DOHH2 (cell line): ENCODE measurements at regions not wholly inside any gene's neighbourhood (a gene's known extent, or its start where the extent isn't known, plus 50 kb on each side); places are given as distances from the start of the nearest gene placed in this dataset.

Source experiments
- EZH2phosphoT487 ChIP-seq: fragments of 200-600 bp; sonication (generic); IDR thresholded peaks from 2 replicates; pipeline ENCODE4 v1.6.1; 2017; ENCODE audit warnings: borderline replicate concordance, mild to moderate bottlenecking, antibody characterized with exemption, low read length, moderate library complexity, mixed read lengths
- TF ChIP-seq, protein P1 (sequence below): fragments of 200-600 bp; sonication (generic); IDR thresholded peaks from one replicate; pipeline ENCODE4 v1.5.1; 2014; ENCODE audit warnings: antibody characterized with exemption, mild to moderate bottlenecking, low read depth, low read length; ENCODE audit not compliant: poor library complexity, severe bottlenecking

DNA sequence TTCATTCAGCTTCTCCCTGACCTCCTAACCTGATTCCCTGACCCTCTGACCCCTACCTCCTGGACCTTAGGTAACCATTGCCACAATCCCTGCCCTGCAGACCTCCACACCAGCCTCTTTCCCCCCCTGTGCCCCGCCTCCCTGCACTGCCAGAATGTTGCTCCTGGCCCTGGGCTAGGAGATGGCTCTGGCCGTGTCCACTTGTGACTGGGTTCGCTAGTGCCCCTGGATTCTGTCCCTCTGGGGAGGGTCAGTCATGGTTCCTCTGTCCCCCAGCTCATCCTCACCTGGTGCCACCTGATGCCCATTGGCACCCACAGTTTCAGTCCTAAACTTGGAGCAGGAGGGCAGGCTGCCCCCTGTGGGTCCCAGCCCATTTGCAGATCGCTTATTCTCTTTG, 56.2 kb upstream of the PRR23E start:
- TF ChIP-seq, protein P1, sequence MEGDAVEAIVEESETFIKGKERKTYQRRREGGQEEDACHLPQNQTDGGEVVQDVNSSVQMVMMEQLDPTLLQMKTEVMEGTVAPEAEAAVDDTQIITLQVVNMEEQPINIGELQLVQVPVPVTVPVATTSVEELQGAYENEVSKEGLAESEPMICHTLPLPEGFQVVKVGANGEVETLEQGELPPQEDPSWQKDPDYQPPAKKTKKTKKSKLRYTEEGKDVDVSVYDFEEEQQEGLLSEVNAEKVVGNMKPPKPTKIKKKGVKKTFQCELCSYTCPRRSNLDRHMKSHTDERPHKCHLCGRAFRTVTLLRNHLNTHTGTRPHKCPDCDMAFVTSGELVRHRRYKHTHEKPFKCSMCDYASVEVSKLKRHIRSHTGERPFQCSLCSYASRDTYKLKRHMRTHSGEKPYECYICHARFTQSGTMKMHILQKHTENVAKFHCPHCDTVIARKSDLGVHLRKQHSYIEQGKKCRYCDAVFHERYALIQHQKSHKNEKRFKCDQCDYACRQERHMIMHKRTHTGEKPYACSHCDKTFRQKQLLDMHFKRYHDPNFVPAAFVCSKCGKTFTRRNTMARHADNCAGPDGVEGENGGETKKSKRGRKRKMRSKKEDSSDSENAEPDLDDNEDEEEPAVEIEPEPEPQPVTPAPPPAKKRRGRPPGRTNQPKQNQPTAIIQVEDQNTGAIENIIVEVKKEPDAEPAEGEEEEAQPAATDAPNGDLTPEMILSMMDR: no peak
- TF ChIP-seq EZH2phosphoT487: no peak
